Smooth muscle cell (in vitro differentiated cells): ENCODE measurements at regions not wholly inside any gene's neighbourhood (a gene's known extent, or its start where the extent isn't known, plus 50 kb on each side); places are given as distances from the start of the nearest gene placed in this dataset.

Experiments used
- DNase-seq: peaks from one replicate; lab custom pipeline; 2025; ENCODE audit not compliant: unreplicated experiment; lab: John Stamatoyannopoulos, UW
- H2AFZ ChIP-seq: fragments of 200-600 bp; sonication (generic); 2 replicates; pipeline ENCODE4 v1.6.0; 2016; ENCODE audit warnings: antibody characterized with exemption, low read depth, mild to moderate bottlenecking
- H3F3A ChIP-seq: fragments of 200-600 bp; sonication (generic); 2 replicates; pipeline ENCODE4 v1.6.0; 2017; ENCODE audit warnings: antibody characterized with exemption, low read depth
- H3K27ac ChIP-seq: fragments of 200-600 bp; sonication (generic); 2 replicates; pipeline ENCODE4 v1.5.1; 2016; ENCODE audit warnings: low read depth, mild to moderate bottlenecking
- H3K27me3 ChIP-seq: fragments of 200-600 bp; sonication (generic); 2 replicates; pipeline ENCODE4 v1.6.1; 2016; ENCODE audit warnings: low read depth, mild to moderate bottlenecking
- H3K36me3 ChIP-seq: fragments of 200-600 bp; sonication (generic); 2 replicates; pipeline ENCODE4 v1.5.1; 2016; ENCODE audit warnings: low read depth
- H3K4me1 ChIP-seq: fragments of 200-600 bp; sonication (generic); 2 replicates; pipeline ENCODE4 v1.5.1; 2016; ENCODE audit warnings: low read depth
- H3K4me2 ChIP-seq: fragments of 200-600 bp; sonication (generic); 2 replicates; pipeline ENCODE4 v1.6.0; 2016; ENCODE audit warnings: mild to moderate bottlenecking
- H3K4me3 ChIP-seq: fragments of 200-600 bp; sonication (generic); 2 replicates; pipeline ENCODE4 v1.5.1; 2016; ENCODE audit warnings: mild to moderate bottlenecking
- H3K79me2 ChIP-seq: fragments of 200-600 bp; sonication (generic); 2 replicates; pipeline ENCODE4 v1.6.0; 2016; ENCODE audit warnings: low read depth, mild to moderate bottlenecking
- H3K9ac ChIP-seq: fragments of 200-600 bp; sonication (generic); 2 replicates; pipeline ENCODE4 v1.6.0; 2016; ENCODE audit warnings: low read depth
- H3K9me3 ChIP-seq: fragments of 200-600 bp; sonication (generic); replicated peaks from 2 replicates; pipeline ENCODE4 v1.5.1; 2016; ENCODE audit warnings: low read depth
- H4K20me1 ChIP-seq: fragments of 200-600 bp; sonication (generic); 2 replicates; pipeline ENCODE4 v1.6.0; 2016; ENCODE audit warnings: low read depth
- WGBS: methylation state at CpG from one replicate; pipeline ENCODE4 v1.1.7; 2016; ENCODE audit warnings: low lambda C conversion rate; 5-methylcytosine and 5-hydroxymethylcytosine counted together
- TF ChIP-seq, protein P1 (sequence below): fragments of 200-600 bp; sonication (generic); IDR thresholded peaks from 2 replicates; pipeline ENCODE4 v1.5.1; 2017; ENCODE audit warnings: borderline replicate concordance, mild to moderate bottlenecking, antibody characterized with exemption; ENCODE audit not compliant: insufficient read depth, poor library complexity, severe bottlenecking

DNA sequence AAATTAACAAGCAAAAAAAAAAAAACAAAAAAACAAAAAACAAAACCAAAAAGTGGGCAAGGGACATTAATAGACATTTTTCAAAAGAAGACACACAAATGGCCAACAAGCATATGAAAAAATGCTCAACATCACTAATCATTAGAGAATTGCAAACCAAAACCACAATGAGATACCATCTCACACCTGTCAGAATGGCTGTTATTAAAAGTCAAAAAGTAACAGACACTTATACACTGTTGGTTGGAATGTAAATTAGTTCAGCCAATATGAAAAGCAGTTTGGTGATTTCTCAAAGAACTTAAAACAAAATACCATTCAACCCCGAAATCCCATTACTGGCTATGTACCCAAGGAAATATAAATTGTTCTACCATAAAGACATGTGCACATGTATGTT is 222.4 kb upstream of the CD96 start:
- H3K27ac ChIP-seq, result no peak overlapping the region
- peaks cover 5% of the 10 kb centered on the region for H3F3A ChIP-seq
- no peaks in the 10 kb centered on the region for H3K9me3 ChIP-seq
- no peaks in the 10 kb centered on the region for H3K79me2 ChIP-seq
- DNase-seq, result no peak
- H4K20me1 ChIP-seq, result no peaks in the 10 kb centered on the region
- TF ChIP-seq, protein P1, sequence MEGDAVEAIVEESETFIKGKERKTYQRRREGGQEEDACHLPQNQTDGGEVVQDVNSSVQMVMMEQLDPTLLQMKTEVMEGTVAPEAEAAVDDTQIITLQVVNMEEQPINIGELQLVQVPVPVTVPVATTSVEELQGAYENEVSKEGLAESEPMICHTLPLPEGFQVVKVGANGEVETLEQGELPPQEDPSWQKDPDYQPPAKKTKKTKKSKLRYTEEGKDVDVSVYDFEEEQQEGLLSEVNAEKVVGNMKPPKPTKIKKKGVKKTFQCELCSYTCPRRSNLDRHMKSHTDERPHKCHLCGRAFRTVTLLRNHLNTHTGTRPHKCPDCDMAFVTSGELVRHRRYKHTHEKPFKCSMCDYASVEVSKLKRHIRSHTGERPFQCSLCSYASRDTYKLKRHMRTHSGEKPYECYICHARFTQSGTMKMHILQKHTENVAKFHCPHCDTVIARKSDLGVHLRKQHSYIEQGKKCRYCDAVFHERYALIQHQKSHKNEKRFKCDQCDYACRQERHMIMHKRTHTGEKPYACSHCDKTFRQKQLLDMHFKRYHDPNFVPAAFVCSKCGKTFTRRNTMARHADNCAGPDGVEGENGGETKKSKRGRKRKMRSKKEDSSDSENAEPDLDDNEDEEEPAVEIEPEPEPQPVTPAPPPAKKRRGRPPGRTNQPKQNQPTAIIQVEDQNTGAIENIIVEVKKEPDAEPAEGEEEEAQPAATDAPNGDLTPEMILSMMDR, result no peak
- no peaks in the 10 kb centered on the region for H3K27me3 ChIP-seq
- H3K4me1 ChIP-seq, result peaks cover 3% of the 10 kb centered on the region
- no peak overlapping the region for H3K4me2 ChIP-seq
- WGBS, result 88% methylated on average over 1 of the region's 1 CpG
- H3K4me3 ChIP-seq, result no peak overlapping the region
- no peak overlapping the region for H2AFZ ChIP-seq
- H3K36me3 ChIP-seq, result no peaks in the 10 kb centered on the region
- no peak overlapping the region for H3K9ac ChIP-seq

DNA sequence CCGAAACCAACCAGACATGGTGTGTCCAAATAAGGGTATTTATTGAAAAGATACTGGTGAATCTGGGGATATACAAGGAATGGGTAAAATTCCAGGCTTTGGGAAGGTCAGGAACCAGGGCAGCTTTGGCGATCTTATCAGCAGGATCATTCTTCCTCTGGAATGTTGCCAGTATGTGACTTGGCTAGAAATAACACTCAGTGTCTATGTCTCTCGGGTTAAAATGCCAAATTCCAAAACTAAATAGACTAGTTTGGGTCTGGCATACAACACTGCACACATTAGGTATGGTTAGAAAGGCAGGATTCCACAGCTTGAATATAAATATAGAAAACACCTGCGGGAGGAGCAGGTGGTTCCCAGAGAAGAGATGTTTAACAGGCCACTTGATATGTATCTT is 220.2 kb upstream of the CD96 start:
- no peaks in the 10 kb centered on the region for H3K36me3 ChIP-seq
- DNase-seq, result no peak
- no peaks in the 10 kb centered on the region for H3K4me1 ChIP-seq
- H3K9me3 ChIP-seq, result no peaks in the 10 kb centered on the region
- no peak overlapping the region for H3K27ac ChIP-seq
- H3K4me3 ChIP-seq, result no peak overlapping the region
- TF ChIP-seq, protein P1, result no peak
- no peaks in the 10 kb centered on the region for H3K79me2 ChIP-seq
- H3K9ac ChIP-seq, result no peak overlapping the region
- H3K27me3 ChIP-seq, result no peaks in the 10 kb centered on the region
- 42% methylated on average over 4 of the region's 4 CpGs for WGBS
- no peaks in the 10 kb centered on the region for H3F3A ChIP-seq
- H4K20me1 ChIP-seq, result no peaks in the 10 kb centered on the region
- no peak overlapping the region for H3K4me2 ChIP-seq
- H2AFZ ChIP-seq, result no peak overlapping the region

DNA sequence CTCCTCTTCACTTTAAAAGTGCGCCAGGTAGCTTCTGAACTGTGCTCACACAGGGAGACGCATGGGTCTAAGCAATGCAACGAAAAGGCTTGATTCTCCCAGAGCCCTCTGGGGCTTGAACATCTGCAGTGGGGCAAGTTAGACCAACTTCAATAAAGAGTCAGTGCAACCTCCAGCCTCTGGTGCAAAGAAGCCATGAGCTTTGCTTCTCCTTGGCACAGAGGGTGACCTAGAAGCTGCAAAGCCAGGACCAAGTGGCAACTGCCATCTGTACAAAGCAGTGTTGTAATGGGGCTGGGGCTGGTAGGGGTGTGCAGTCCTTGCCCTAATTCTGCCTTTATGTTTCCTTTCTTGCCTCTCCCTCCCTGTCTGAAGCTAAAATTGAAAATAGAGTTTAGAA is 219.0 kb upstream of the CD96 start:
- no peak overlapping the region for H2AFZ ChIP-seq
- no peak overlapping the region for H3K27ac ChIP-seq
- no peaks in the 10 kb centered on the region for H3K36me3 ChIP-seq
- no peaks in the 10 kb centered on the region for H3K27me3 ChIP-seq
- H3K4me1 ChIP-seq, result no peaks in the 10 kb centered on the region
- no peak overlapping the region for H3K4me2 ChIP-seq
- no peaks in the 10 kb centered on the region for H4K20me1 ChIP-seq
- no peak for DNase-seq
- no peak overlapping the region for H3K9ac ChIP-seq
- 96% methylated on average over 3 of the region's 3 CpGs for WGBS
- H3K79me2 ChIP-seq, result no peaks in the 10 kb centered on the region
- TF ChIP-seq, protein P1, result no peak
- no peaks in the 10 kb centered on the region for H3K9me3 ChIP-seq
- H3K4me3 ChIP-seq, result no peak overlapping the region
- H3F3A ChIP-seq, result no peaks in the 10 kb centered on the region

DNA sequence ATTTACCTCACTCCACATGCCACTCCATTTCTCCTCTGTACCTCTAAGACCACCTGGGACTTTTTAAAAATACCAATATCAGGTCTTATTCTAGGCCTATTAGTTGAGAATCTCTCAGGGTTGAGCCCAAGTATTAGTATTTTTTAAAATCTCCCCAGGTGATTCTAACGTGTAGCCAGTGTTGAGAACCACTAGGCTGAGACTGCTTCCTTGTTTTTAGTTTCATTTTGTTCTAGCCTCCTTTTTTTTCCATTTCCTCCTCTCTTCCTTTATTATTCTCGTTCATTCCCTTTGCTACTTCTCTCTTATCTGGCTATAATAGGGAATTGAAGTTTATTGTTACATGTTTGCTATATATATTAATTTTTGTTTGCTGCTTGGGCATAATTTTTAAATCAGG is 217.8 kb upstream of the CD96 start:
- Histone ChIP-seq H3K36me3 (no peaks in the 10 kb centered on the region), H3F3A (no peaks in the 10 kb centered on the region), H3K9me3 (no peaks in the 10 kb centered on the region), H3K79me2 (no peaks in the 10 kb centered on the region), H2AFZ (peak overlapping the region; percentile 13), H3K4me2 (no peak overlapping the region), H3K27me3 (no peaks in the 10 kb centered on the region), H3K27ac (no peak overlapping the region), H3K4me3 (no peak overlapping the region), H4K20me1 (no peaks in the 10 kb centered on the region), H3K4me1 (no peaks in the 10 kb centered on the region), H3K9ac (no peak overlapping the region)
- TF ChIP-seq, protein P1, result no peak
- no peak for DNase-seq
- 79% methylated on average over 2 of the region's 2 CpGs for WGBS
